22Rv1 (cell line): ENCODE measurements at regions not wholly inside any gene's neighbourhood (a gene's known extent, or its start where the extent isn't known, plus 50 kb on each side); places are given as distances from the start of the nearest gene placed in this dataset.

ENCODE experiments used
- CTCF ChIP-seq: fragments of 450-650 bp; IDR thresholded peaks from 2 replicates; pipeline ENCODE4 v1.5.1; 2017; ENCODE audit warnings: mild to moderate bottlenecking
- ZFX ChIP-seq: fragments of 450-650 bp; IDR thresholded peaks from 2 replicates; pipeline ENCODE4 v1.6.1; 2017; ENCODE audit warnings: antibody characterized with exemption, borderline replicate concordance

- TF ChIP-seq CTCF (no peak), ZFX (no peak)
Measured at GRCh38 chr20:40055711-40056110, 633.3 kb downstream of the MAFB start.
